Adrenal gland (tissue), 5 donors: ENCODE measurements at regions not wholly inside any gene's neighbourhood (a gene's known extent, or its start where the extent isn't known, plus 50 kb on each side); places are given as distances from the start of the nearest gene placed in this dataset.

Source experiments
- CTCF ChIP-seq, 6 experiments: fragments of 450-650 bp in 4 of 6; fragments of 200-600 bp in 2 of 6; sonication (generic) in 1 of 6; IDR thresholded peaks; 1 replicate in 5 of 6; 2 replicates in 1 of 6; pipeline versions ENCODE4 v1.5.1 to v1.8.0; 2016 to 2021; ENCODE audit warnings: antibody characterized with exemption in 6 of 6, mild to moderate bottlenecking in 2 of 6, moderate library complexity in 1 of 6
- POLR2A ChIP-seq, 2 donors: fragments of 450-650 bp; IDR thresholded peaks; one replicate each; pipeline ENCODE4 v1.6.1; 2017; ENCODE audit warnings: antibody characterized with exemption in 2 of 2, mild to moderate bottlenecking in 2 of 2, moderate library complexity in 1 of 2
- donor health status: DM: no; HTN: no; CAD: no.

- no peak for TF ChIP-seq CTCF (IDR thresholded peaks at IDR 0.05)
- TF ChIP-seq POLR2A (IDR thresholded peaks at IDR 0.05) = no peak
Observed at GRCh38 chr2:12967804-12968203, 251.1 kb downstream of the TRIB2 start.
